AG20443 (cell line): ENCODE measurements at regions not wholly inside any gene's neighbourhood (a gene's known extent, or its start where the extent isn't known, plus 50 kb on each side); places are given as distances from the start of the nearest gene placed in this dataset.

Experiments
- DNase-seq: peaks from one replicate; pipeline ENCODE4 v3.0.0; 2012; ENCODE audit warnings: low spot score, mixed read lengths

GRCh38 chr3:168889666-168890065 lies 773.8 kb downstream of the MECOM start:
- DNase-seq: no peak

GRCh38 chr3:168888781-168889180 lies 774.7 kb downstream of the MECOM start:
- no peak for DNase-seq

- DNase-seq: peak; percentile 8
These were observed 778.5 kb downstream of the MECOM start for GRCh38 chr3:168885028-168885427.

- DNase-seq: peak; percentile 57
These were observed 779.1 kb downstream of the MECOM start for GRCh38 chr3:168884353-168884903.

GRCh38 chr3:168883145-168883544 lies 780.4 kb downstream of the MECOM start:
- no peak for DNase-seq

- no peak for DNase-seq
These were observed 781.7 kb downstream of the MECOM start for GRCh38 chr3:168881804-168882203.

GRCh38 chr3:168878655-168879054 lies 782.9 kb upstream of the GOLIM4 start:
- DNase-seq: no peak

- DNase-seq: no peak
These were observed 782.2 kb upstream of the GOLIM4 start for GRCh38 chr3:168877899-168878298.

GRCh38 chr3:168876346-168877035 lies 780.8 kb upstream of the GOLIM4 start:
- DNase-seq: no peak

- DNase-seq: no peak
These were observed 777.1 kb upstream of the GOLIM4 start for GRCh38 chr3:168872826-168873225.

- DNase-seq: no peak
These were observed 775.2 kb upstream of the GOLIM4 start for GRCh38 chr3:168870892-168871291.

GRCh38 chr3:168865022-168865551 lies 769.4 kb upstream of the GOLIM4 start:
- DNase-seq: peak; percentile 27

GRCh38 chr3:168864107-168865021 lies 768.6 kb upstream of the GOLIM4 start:
- DNase-seq: no peak

- DNase-seq: no peak
These were observed 767.8 kb upstream of the GOLIM4 start for GRCh38 chr3:168863561-168863960.

- DNase-seq: no peak
These were observed 766.7 kb upstream of the GOLIM4 start for GRCh38 chr3:168862466-168862865.

GRCh38 chr3:168860592-168860991 lies 764.9 kb upstream of the GOLIM4 start:
- no peak for DNase-seq

GRCh38 chr3:168860028-168860427 lies 764.3 kb upstream of the GOLIM4 start:
- DNase-seq: no peak

GRCh38 chr3:168859574-168859973 lies 763.9 kb upstream of the GOLIM4 start:
- no peak for DNase-seq

GRCh38 chr3:168859143-168859542 lies 763.4 kb upstream of the GOLIM4 start:
- DNase-seq: no peak

- no peak for DNase-seq
These were observed 762.6 kb upstream of the GOLIM4 start for GRCh38 chr3:168858327-168858726.

GRCh38 chr3:168850109-168850508 lies 754.4 kb upstream of the GOLIM4 start:
- no peak for DNase-seq

GRCh38 chr3:168847291-168847883 lies 751.7 kb upstream of the GOLIM4 start:
- peak; percentile 30 for DNase-seq
